HG03039 (cell line): ENCODE measurements at regions not wholly inside any gene's neighbourhood (a gene's known extent, or its start where the extent isn't known, plus 50 kb on each side); places are given as distances from the start of the nearest gene placed in this dataset.

ENCODE experiments used
- ATAC-seq: cut with Tn5 transposase; IDR thresholded peaks from one replicate; pipeline ENCODE4 v1.9.1; 2021; ENCODE audit warnings: mild to moderate bottlenecking, moderate library complexity; ENCODE audit not compliant: unreplicated experiment

DNA sequence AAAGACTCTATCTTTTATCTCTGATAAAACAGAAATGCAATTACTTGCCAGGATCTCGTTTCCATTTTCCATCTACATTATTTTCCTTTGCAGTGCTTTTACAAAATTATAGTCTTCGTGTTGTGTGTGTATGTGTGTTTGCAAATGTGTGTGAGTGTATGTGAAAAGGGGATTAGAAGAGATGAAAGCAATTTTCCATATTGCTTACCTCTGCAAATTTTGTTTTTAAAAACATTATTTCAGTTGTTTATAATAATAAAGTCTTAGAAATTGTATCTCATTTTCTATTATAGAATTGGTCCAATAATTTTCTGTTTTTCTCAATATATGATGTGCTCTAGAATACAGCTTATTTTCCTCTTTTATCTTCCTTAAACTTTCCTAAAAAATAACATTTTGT lies 421.3 kb upstream of the ANKRD30A start:
- ATAC-seq = no peak

DNA sequence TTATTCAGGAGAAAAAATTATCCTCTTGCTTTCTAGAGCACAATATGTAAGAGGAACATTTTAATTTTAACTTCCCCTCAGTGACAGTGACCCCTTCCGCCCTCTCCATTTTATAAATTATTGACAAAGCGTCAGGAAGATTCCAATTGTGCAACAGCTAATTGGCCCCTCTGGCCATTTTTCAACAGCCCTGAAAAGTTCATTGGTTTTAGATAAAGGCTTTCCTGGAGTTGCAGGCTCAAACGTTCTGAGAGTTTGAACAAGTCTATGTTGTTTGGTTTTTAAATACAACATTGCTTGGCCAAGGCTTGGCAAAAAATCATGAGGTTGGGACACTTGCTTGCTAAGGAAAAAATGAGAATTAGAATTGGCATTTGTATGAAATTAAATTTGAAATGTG lies 422.2 kb upstream of the ANKRD30A start:
- ATAC-seq = no peak

DNA sequence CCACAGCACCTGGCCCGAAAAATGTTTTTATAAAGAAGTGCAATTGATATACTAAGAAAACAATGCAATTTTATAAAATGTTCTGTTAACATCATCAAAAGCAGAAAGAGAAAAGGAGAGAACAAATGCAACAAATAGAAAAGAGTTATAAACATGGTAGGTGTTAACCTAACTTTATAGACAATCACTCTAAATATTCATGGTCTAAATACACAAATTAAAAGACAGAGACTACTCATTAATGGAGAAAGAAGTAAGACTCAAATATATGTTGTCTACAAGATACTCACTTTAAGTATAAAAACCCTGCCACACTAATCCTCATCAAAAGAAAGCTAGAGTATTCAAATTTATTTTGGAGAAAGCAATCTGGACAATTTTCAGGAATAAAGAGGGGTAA lies 425.3 kb upstream of the ANKRD30A start:
- no peak for ATAC-seq

DNA sequence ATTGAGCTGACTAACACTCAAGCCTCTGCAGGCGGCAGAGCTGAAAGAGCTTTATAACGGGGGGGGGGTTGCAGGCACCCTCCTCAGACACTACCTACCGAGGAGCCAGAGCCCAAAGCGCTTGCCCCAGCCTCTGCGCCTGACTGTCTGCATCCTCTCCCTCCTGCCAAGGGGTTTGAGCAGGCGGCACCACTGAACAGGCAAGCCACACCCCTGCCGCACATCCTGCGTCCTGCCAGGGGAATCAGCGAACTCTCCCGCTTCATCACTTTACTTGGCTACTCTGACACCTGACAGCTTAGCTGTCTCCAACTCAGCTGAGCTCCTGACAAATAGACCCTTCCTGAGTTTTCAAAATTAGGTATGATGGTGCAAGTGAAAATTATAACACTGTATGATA lies 432.6 kb upstream of the ANKRD30A start:
- ATAC-seq = no peak

DNA sequence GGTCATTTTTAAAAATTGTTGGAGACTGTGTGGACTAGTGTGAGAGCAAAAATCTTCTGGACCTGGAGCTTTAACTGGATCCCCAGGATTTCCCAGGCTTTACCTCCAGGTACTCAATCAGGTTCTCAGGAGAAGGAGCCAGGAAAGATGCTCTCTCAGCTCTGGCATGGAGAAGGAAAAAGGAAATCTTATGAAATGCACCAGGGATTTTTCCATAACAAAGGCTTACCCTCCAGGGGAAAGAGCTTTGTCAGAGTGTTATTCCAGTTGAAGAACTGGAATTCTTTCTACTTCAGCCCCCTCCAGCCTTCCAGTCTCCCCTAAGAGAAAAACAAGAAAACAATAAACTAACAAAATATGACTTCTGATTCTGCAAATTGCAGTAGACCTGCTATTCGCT lies 436.7 kb upstream of the ANKRD30A start:
- no peak for ATAC-seq

DNA sequence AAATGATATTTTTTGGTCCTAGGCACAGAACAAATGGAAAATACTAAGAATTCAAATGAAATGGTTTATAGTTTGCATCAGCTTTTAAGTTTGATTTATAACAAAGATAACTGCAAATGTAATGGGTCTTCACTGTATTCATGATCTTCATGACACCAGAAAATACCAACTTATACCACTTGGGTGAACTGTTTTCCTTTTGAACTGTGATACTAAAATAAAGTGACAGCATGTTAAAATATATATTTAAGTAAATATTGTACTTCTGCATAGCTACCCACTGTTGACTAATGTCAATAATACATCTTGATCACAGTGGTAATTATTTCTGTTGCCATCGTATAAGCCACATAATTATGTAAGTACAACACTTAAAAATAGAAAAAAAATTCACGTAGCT lies 442.0 kb upstream of the ANKRD30A start:
- ATAC-seq = no peak

DNA sequence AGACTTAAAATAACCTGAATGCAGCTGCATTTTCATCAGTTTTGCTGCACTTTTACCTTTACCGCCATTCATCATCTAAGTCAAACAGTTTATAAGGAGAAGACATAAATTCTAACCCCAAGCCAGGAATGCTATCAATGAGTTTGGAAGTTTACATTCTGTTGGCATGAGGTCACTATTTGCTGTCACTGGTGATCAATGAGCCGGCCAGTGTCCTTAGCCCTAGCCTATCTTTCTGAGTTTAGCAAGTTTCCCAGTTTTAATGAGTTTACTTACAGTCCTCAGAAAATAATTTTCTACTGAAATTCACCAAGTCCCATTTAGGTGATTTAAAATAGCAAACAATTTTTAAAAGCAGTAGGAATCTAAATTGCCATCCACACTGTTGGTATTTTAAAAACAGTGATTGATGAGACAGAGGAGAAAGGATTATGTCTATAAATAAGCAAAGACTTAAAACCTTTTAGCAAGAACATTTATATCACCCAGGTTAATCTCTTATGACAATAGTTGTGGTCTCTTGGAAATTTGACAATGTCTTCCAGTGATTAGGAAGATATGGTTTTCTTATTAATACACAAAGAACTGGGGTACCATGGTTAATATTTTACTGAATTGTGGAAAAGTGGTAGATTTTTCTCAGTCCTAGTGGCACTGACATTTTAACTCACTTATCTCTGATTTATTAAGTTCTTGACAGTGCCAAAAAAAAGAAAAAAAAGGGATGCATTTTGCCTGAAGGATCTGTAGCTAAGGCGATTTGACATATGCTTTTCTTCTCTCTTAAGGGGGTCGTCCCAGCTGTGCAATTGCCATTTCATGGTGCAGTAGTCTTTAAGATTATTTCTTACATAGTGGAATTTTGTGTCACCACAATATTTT lies 443.4 kb upstream of the ANKRD30A start:
- no peak for ATAC-seq

DNA sequence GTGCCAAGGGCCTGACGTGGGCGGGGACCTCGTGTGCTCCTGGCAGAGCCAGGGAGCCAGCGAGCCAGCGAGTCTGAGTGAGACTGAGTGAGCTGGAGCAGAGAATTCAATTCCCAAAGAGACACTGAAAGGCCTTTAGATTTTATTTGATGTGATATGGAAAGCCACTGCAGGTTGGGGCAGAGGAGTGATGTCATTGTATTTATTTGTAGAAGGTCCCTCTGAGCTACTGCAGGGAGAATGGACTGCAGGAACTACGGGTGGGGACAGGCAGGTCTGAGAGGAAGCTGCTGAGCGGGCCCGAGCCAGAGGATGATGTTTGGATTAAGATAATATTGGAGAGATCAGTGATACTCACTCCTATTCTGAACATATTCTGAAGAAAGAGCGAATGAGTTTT lies 445.8 kb upstream of the ANKRD30A start:
- no peak for ATAC-seq

DNA sequence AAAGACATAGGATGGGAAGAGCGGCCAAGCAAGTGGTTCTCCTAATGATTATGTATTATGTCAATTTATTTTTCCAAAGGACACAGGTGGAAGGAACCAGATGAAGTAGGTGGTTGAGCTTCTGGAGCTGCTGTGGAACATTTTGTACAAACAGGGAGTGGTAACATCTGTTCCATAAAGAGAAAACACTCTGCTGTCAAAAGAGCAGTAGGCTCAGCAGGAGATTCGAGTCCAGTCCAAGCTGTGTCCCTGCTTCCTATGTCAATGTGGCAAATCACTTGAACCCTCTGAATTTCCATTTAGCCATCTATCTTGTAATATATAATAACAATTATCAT lies 448.0 kb upstream of the ANKRD30A start:
- no peak for ATAC-seq

DNA sequence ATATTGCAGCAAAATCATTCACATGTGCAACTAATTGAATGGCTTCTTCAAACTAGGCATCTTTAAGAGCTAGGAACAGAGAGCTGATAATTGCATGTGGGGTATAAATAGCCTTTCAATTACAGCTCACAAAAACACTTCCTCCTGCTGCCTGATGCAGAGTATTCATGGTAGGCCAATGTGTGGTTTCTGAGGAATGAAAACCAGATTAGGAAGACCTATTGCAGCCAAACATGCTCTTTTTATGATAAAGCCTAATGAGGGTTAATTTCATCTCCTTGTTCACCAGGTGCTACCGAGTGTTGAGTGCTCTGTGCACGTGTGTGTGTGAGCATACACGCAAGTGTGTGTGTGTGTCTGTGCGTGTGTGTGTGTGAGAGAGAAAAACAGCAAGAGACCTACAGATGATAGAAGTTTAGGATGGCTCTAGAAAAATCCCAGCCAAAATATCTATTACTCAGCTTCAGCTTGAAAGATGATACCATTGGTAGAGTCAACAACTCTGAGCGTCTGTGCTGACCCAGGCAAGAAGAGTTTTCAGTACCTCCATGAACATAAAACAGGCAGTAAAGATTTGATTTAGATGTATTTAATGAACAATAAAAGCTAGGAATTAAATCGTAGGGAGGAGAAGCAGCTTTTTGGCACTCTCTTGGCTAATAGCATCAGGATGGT lies 448.5 kb upstream of the ANKRD30A start:
- no peak for ATAC-seq

DNA sequence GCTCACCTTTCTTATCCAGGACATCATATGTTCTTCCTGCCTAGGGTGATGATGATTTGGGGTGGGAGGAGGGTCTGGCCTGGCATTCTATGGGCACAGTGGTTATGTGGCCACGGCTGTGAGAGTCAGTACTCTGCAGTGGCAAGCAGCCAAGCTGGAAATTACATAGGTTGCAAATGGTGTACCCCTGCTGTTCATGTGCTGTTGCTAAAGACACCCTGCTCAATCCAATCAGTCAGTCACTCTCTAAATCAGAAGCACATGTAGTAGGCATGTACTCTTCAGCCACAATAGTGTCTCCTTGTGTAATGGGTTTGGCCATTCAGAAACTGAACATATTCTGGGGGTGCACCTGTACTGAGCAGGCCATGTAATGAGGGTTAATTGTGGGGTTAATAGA lies 449.1 kb upstream of the ANKRD30A start:
- ATAC-seq = no peak

DNA sequence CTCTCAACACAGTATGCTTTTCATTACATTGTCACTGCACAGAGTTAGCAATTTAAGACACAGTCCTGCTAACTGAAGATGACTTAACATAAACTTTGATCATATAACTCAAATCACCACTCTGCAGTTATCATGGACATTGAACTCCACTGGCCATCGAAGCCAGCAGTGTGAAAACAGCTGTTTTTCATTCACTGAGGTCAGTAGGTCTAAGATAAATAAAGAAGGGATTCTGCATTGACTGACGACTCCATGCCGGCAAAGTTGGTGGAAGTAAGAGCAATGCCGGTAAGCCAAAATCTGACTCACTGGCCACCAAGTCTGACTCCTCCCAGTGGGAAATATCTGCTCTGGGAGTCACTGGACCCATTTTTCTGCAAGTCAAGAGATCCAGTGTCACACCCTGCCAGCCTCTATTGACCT lies 449.9 kb upstream of the ANKRD30A start:
- no peak for ATAC-seq

DNA sequence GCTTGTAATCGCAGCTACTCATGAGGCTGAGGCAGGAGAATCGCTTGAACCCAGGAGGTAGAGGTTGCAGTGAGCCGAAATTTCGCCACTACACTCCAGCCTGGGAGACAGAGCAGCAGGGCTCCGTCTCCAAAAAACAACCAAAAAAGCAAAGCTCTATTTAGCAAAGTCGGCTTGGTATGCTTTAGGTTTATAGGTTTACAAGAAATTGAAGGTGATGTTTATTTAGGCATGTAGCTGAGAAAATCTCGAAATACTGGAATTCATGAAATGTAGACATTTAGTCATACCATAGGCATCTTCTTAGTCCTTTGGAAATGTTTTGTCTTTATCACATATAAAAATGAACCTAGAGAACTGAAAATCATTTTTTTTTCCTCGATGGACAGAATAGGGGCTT lies 453.8 kb upstream of the ANKRD30A start:
- ATAC-seq = no peak

DNA sequence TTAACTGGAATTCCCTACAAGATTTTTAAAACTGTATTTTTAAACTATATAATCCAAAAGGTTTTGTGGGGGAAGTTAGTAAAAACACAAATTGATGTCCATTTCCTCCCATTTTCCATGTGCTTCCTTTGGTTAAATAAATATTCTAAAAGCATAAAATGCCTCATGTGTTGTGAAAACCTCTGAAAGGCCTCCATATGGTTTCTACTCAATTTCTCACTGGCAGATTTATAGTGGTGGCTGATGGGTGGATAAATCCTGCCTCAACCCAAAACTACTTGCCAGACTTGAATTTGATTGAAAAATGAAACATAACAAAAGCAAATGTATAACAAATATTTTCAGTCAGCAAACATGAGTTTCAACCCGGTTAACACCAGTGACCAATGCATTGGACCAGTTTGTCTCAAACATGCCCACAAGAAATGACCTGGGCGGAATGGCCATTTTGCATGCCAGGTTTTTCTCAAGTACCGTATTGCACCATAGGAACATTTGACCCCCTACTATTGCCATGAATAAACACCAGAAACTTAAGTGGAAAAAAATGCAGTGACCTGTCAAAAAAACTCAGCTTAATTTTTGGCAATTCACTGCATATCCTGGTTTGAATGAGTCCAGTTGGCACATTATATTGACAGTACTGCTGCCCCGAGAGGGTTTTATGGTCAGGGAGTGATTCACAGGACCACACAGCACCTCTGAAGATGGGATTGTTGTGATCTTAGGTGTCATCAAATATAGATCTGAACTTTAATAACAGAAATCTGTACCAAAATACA lies 454.6 kb upstream of the ANKRD30A start:
- no peak for ATAC-seq

DNA sequence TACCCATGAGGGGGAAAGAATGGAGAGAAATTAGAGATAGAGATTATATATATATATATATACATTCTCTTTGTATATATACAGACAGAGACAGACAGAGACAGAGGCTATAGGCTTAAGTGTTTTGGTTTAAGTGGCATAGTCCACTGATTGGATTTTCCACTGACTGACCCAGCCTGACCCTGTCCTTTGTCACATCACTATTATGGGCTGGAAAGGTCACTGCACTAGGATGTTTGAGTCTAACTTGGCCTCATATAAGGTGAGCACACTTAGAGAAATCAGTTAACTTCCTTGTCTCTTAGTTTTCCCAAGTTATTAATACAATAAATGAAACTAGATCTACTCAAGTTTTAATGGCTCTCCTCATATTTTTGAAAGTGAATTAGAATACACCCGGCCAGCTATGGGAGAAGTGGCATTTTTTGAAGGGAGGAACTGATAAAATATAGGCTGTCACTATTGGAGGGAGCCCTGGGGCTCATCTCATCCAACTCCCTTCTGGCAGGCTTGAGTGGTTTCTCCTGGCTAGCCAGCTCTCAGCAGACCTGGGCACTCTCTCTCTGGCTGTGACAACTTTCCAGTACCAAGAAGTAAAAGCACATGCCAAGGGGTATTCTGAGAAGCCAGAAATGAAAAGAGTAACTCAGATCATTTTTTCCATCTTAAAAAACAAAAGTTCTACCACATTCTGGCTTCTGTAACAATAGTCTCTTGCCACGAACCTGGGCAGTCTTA lies 455.6 kb upstream of the ANKRD30A start:
- ATAC-seq = no peak

DNA sequence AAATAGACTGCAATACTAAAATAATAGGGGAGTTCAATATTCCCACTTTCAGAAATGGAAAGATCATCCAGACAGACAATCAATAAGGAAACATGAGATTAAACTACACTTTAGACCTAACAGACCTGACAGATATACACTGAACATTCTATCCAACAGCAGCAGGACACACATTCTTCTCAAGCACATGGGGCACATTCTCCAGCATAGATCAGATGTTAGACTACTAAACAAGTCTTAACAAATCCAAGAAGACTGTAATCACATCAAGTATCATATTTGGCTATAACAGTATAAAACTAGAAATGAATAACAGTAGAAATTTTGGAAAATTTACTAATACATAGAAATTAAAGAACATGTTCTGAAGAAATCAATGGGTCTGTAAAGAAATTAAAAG lies 458.9 kb upstream of the ANKRD30A start:
- no peak for ATAC-seq

DNA sequence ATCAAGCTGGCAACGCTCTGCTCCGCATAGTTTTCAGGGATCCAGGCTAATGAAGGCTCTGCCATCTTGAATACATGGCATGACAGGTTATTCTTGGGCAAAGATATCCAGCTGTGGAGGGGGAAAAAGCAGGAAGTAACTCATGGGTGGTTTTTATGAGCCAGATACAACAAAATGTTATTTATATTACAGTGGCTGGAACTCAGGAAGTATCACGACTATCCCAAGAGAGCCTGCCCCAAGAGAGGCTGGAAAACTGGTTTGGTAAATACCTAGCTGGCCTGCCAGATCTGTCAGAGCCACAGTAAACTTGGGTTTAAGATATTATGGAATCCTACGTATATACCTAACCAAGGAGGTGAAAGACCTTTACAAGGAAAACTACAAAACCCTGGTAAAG lies 462.8 kb upstream of the ANKRD30A start:
- ATAC-seq = no peak

DNA sequence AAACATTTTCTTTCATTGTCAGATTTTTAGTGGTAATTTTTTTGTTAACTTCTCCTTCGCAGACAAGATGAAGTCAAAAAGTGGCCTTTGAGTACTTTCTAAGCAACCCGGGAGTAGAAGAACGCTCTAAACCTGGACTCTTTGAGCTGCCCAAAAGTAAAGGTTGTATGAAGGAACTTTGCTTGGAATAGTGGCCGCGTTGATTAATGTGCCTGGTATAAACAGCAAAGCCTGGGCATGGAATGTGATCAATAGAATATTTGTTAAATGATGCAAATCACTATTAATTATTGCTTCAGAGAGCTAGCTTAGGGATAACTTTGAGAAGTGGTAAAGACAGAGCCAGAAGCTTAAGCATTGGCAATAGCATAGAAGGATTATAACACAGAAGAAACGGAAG lies 475.1 kb upstream of the ANKRD30A start:
- no peak for ATAC-seq

DNA sequence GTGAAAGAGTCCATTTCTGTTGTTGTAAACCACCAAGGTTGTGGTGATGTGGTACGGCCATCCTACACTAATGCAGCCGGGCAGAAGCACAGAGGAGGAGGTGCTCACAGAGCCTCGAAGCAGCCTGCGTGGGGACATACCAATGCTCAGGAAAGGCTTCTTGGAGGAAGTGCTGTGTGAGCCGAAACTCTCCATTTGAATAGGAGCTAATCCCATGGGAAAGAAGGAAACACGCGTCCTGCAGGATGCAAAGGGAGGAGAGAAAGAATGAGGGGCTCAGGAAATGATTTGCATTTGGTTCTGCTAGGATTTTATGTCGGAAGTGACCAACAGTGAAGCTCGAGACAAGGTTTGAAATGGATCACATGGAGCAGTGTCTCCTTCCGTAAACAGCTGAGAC lies 477.9 kb upstream of the ANKRD30A start:
- ATAC-seq = no peak

DNA sequence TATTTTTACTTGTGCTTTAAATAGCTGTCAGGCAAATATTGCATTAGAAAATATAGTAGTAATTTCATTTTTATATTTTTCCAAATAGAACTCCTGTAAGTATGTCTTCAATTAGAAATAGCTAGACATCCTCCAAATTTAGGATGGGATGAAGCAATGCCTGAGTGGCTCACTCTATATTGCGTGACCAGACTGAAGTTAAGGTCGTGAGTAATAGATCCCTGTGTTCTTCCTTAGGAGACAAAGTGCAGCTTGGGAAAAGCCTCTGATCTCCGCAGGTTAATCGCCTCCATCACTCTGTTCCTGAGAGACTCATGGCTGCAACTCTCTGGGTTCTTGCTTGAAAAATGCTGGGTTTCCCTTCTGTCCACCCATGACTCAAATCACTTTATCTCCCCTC lies 484.8 kb upstream of the ANKRD30A start:
- no peak for ATAC-seq

DNA sequence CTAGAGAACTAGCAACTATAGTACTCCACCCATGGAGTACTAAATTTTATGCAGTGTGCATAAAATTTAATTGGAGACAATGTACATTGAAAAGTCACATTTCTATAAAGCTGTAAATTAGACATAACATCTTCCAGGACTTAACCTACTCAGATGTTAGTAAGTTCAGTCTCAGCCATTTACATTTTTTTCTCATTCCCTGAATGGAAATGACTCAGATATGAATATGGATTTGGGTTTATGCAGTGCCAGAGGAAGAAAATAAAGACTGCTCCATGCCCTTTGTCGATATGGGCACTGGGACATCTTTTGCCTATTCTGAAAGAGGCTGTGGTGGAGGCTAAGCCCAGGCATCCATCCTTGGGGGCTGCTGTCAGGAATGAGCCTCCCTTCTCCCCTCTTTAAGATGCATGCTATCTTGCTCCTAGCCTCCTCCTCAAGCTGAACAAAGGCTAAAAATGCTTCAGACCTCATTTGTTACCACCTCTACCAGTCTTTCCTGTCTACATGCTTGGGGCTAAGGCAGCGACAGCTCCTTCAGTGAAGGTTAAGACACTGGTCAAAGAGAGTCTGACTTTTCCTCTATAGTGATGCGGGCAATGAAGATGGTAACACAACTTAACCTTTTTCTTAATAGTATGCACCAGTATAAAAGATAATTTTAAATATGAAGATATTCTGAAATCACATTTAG lies 486.8 kb upstream of the ANKRD30A start:
- ATAC-seq = no peak
